Ovary (tissue), 7 donors: ENCODE measurements at regions not wholly inside any gene's neighbourhood (a gene's known extent, or its start where the extent isn't known, plus 50 kb on each side); places are given as distances from the start of the nearest gene placed in this dataset.

ENCODE experiments used
- DNase-seq, 5 donors: peaks; one replicate each; pipeline ENCODE4 v3.0.0-alpha.2; 2019 to 2020
- H3K27ac ChIP-seq, 2 donors: fragments of 200-600 bp; one replicate each; pipeline versions ENCODE4 v1.5.1 to v1.8.0; 2019 to 2022
- H3K27me3 ChIP-seq: fragments of 200-600 bp; one replicate; pipeline ENCODE4 v1.8.0; 2022
- H3K36me3 ChIP-seq: fragments of 200-600 bp; sonication (generic); one replicate; pipeline ENCODE4 v1.5.1; 2019
- H3K4me1 ChIP-seq: one replicate; pipeline ENCODE4 v1.8.1; 2013; ENCODE audit warnings: mild to moderate bottlenecking, moderate library complexity; ENCODE audit not compliant: insufficient read depth
- H3K4me3 ChIP-seq: fragments of 200-600 bp; sonication (generic); one replicate; pipeline ENCODE4 v1.5.1; 2017
- H3K9me3 ChIP-seq, 2 donors: fragments of 200-600 bp in 1 of 2; sonication (generic) in 1 of 2; one replicate each; pipeline versions ENCODE4 v1.5.1 to v1.8.1; 2013 to 2019; ENCODE audit warnings: mild to moderate bottlenecking in 1 of 2, moderate library complexity in 1 of 2
- CTCF ChIP-seq, 3 donors: fragments of 450-650 bp in 2 of 3; fragments of 200-600 bp in 1 of 3; IDR thresholded peaks; one replicate each; pipeline versions ENCODE4 v1.5.1 to v1.8.0; 2016 to 2022; ENCODE audit warnings: antibody characterized with exemption in 3 of 3, mild to moderate bottlenecking in 1 of 3
- EP300 ChIP-seq: sonication (generic); formaldehyde crosslinking; IDR thresholded peaks from one replicate; pipeline ENCODE4 v1.6.1; 2017; ENCODE audit warnings: antibody characterized with exemption
- POLR2A ChIP-seq: fragments of 450-650 bp; IDR thresholded peaks from one replicate; pipeline ENCODE4 v1.6.1; 2017; ENCODE audit warnings: antibody characterized with exemption, mild to moderate bottlenecking, moderate library complexity
- WGBS, 3 donors: extraction: QIAGEN DNeasy Blood & Tissue Kit in 1 of 3; methylation state at CpG; one replicate each; pipeline versions ENCODE4 v1.1.5 to v1.1.7; 2013 to 2017; 5-methylcytosine and 5-hydroxymethylcytosine counted together
- intact Hi-C, 4 donors: fragments of 100-400 bp; cut with DNase I; formaldehyde crosslinking; loops; one replicate each; pipeline versions ENCODE4 v1.11.0 to v1.15.1; 2022 to 2023
- donor health status: DM: no; HTN: no; CAD: no; lungs with moderate emphysema.
- donor health status: DM: no; HTN: no; CAD: no.
- donor health status: Bipolar disorder and iron deficiency.
- donor health status: DM: no; HTN: no; CAD: no.
- donor health status: DM: yes; HTN: yes; CAD: no.

- no peak overlapping the region for H3K27ac ChIP-seq
- 9 to 31% (median 9%) methylated on average over 8 of the region's 8 CpGs for WGBS, 3 donors
- H3K4me3 ChIP-seq, result no peak overlapping the region
- no peaks in the 10 kb centered on the region for H3K36me3 ChIP-seq
- intact Hi-C loops, result loop anchor here in 1 of 4 donors (2.0 kb wide), 1 partner anchor 63 kb away; no protein-coding TSS in a partner anchor
- no peaks in the 10 kb centered on the region for H3K4me1 ChIP-seq
- DNase-seq, result no peak
- TF ChIP-seq CTCF (IDR thresholded peaks at IDR 0.05), result no peak
- no peak for TF ChIP-seq EP300
- TF ChIP-seq POLR2A, result no peak
- H3K9me3 ChIP-seq, result no peaks in the 10 kb centered on the region
- H3K27me3 ChIP-seq, result no peaks in the 10 kb centered on the region
Observed at GRCh38 chr5:142433526-142434321, 108.9 kb upstream of the SPRY4 start.

- Histone ChIP-seq H3K27ac (no peak overlapping the region), H3K4me3 (no peak overlapping the region), H3K27me3 (no peaks in the 10 kb centered on the region), H3K36me3 (no peaks in the 10 kb centered on the region), H3K9me3 (no peaks in the 10 kb centered on the region), H3K4me1 (no peaks in the 10 kb centered on the region)
- 64 to 84% (median 76%) methylated on average over 2 of the region's 2 CpGs for WGBS, 3 donors
- TF ChIP-seq POLR2A, result no peak
- no peak for TF ChIP-seq EP300
- TF ChIP-seq CTCF (IDR thresholded peaks at IDR 0.05), result no peak
- no peak for DNase-seq
- intact Hi-C loops, result no loop called here
Observed at GRCh38 chr5:142432961-142433360, 108.1 kb upstream of the SPRY4 start.

GRCh38 chr5:142432369-142432863, 107.6 kb upstream of the SPRY4 start:
- no peaks in the 10 kb centered on the region for H3K27me3 ChIP-seq
- TF ChIP-seq EP300 (no peak), POLR2A (no peak), CTCF (IDR thresholded peaks at IDR 0.05) (no peak)
- H3K27ac ChIP-seq, result no peak overlapping the region
- H3K4me1 ChIP-seq, result no peaks in the 10 kb centered on the region
- DNase-seq, result no peak
- no peaks in the 10 kb centered on the region for H3K9me3 ChIP-seq
- no peaks in the 10 kb centered on the region for H3K36me3 ChIP-seq
- intact Hi-C loops, result no loop called here
- 55 to 70% (median 65%) methylated on average over 16 of the region's 16 CpGs for WGBS, 3 donors
- no peak overlapping the region for H3K4me3 ChIP-seq

GRCh38 chr5:142428773-142429473, 104.1 kb upstream of the SPRY4 start:
- H3K9me3 ChIP-seq, result no peaks in the 10 kb centered on the region
- H3K4me3 ChIP-seq, result no peak overlapping the region
- H3K27ac ChIP-seq, result no peak overlapping the region
- TF ChIP-seq POLR2A, result no peak
- TF ChIP-seq EP300, result no peak
- no peak for TF ChIP-seq CTCF (IDR thresholded peaks at IDR 0.05)
- no peaks in the 10 kb centered on the region for H3K27me3 ChIP-seq
- H3K4me1 ChIP-seq, result no peaks in the 10 kb centered on the region
- no peak for DNase-seq
- intact Hi-C loops, result no loop called here
- 90 to 96% (median 93%) methylated on average over 8 of the region's 8 CpGs for WGBS, 3 donors
- no peaks in the 10 kb centered on the region for H3K36me3 ChIP-seq
